ENCODE measurements at regions not wholly inside any gene's neighbourhood (a gene's known extent, or its start where the extent isn't known, plus 50 kb on each side); places are given as distances from the start of the nearest gene placed in this dataset.
A peak's percentile ranks its signal among the peaks of the same experiment; 100 is the strongest.

- TF ChIP-seq CTCF (conservative IDR thresholded peaks at IDR 0.05; ENCODE audit: low read depth, low read length): no peak
- no peak overlapping the region for H3K4me3 ChIP-seq (ENCODE audit: low read length)
- no peak for DNase-seq (ENCODE audit: low read depth)
Measured at GRCh38 chr18:27763936-27764335, 413.0 kb downstream of the CDH2 start.

GRCh38 chr18:27763341-27763740, 413.6 kb downstream of the CDH2 start:
- DNase-seq (ENCODE audit: low read depth): no peak
- no peak for TF ChIP-seq CTCF (conservative IDR thresholded peaks at IDR 0.05; ENCODE audit: low read depth, low read length)
- H3K4me3 ChIP-seq (ENCODE audit: low read length): no peak overlapping the region

GRCh38 chr18:27762054-27762453, 414.9 kb downstream of the CDH2 start:
- DNase-seq (ENCODE audit: low read depth): no peak
- TF ChIP-seq CTCF (conservative IDR thresholded peaks at IDR 0.05; ENCODE audit: low read depth, low read length): no peak
- H3K4me3 ChIP-seq (ENCODE audit: low read length): no peak overlapping the region

GRCh38 chr18:27752944-27753343, 424.0 kb downstream of the CDH2 start:
- H3K4me3 ChIP-seq (ENCODE audit: low read length): no peak overlapping the region
- DNase-seq (ENCODE audit: low read depth): no peak
- no peak for TF ChIP-seq CTCF (conservative IDR thresholded peaks at IDR 0.05; ENCODE audit: low read depth, low read length)

- no peak overlapping the region for H3K4me3 ChIP-seq (ENCODE audit: low read length)
- no peak for DNase-seq (ENCODE audit: low read depth)
- TF ChIP-seq CTCF (conservative IDR thresholded peaks at IDR 0.05; ENCODE audit: low read depth, low read length): no peak
Measured at GRCh38 chr18:27750923-27751322, 426.0 kb downstream of the CDH2 start.

- peak; percentile 76 for DNase-seq (ENCODE audit: low read depth)
- TF ChIP-seq CTCF (conservative IDR thresholded peaks at IDR 0.05; ENCODE audit: low read depth, low read length): peak; percentile 89
- H3K4me3 ChIP-seq (ENCODE audit: low read length): no peak overlapping the region
Measured at GRCh38 chr18:27750014-27750413, 426.9 kb downstream of the CDH2 start.

GRCh38 chr18:27749194-27749593, 427.7 kb downstream of the CDH2 start:
- no peak for DNase-seq (ENCODE audit: low read depth)
- no peak for TF ChIP-seq CTCF (conservative IDR thresholded peaks at IDR 0.05; ENCODE audit: low read depth, low read length)
- no peak overlapping the region for H3K4me3 ChIP-seq (ENCODE audit: low read length)

All from retinal pigment epithelial cell (primary cell).